ENCODE measurements at regions not wholly inside any gene's neighbourhood (a gene's known extent, or its start where the extent isn't known, plus 50 kb on each side); places are given as distances from the start of the nearest gene placed in this dataset.

DNA sequence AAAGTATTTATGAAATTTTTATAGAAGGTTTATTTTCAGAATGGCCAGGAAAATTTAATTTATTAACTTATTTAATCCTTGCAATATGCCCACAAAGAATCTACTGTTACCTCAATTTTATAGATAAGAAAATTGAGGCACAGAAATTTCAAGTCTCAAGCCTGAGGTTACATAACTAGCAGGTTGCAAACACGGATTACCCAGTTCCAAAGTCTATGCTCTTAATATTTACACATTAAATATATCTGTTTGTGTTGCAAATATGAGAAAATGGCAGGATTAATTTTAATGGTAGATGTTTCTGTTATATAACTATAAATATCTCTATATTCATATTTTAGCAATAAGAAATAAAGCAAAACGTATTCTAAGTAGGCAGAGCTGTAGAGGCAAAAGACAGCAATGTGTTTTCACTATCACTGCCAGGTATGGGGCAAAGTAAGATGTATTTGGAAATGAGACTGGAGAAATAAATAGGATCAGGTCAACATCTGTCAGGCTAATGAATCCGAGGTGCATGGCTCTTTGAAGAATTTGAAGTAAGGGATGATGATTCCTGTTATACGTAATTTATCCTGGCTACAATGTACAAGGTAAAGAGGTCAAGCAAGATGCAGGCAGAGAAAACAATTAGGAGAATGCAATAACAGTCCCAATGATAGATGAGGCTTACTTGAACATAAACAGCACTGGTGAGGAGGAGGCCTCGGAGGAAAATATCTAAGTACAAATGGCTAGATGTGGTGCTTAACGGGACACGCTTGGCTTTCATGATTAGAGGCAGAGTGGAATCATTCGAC lies 354.1 kb upstream of the VSTM2A start (continued):
- TF ChIP-seq PHF8 (conservative IDR thresholded peaks at IDR 0.05; ENCODE audit: low read depth, low read length), result no peak
- TF ChIP-seq, protein P1, sequence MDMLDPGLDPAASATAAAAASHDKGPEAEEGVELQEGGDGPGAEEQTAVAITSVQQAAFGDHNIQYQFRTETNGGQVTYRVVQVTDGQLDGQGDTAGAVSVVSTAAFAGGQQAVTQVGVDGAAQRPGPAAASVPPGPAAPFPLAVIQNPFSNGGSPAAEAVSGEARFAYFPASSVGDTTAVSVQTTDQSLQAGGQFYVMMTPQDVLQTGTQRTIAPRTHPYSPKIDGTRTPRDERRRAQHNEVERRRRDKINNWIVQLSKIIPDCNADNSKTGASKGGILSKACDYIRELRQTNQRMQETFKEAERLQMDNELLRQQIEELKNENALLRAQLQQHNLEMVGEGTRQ (IDR thresholded peaks at IDR 0.05; ENCODE audit: low read length), result no peak
- TF ChIP-seq HDAC6 (IDR thresholded peaks at IDR 0.05; ENCODE audit: low read depth, low read length), result no peak
- TF ChIP-seq, protein P2, sequence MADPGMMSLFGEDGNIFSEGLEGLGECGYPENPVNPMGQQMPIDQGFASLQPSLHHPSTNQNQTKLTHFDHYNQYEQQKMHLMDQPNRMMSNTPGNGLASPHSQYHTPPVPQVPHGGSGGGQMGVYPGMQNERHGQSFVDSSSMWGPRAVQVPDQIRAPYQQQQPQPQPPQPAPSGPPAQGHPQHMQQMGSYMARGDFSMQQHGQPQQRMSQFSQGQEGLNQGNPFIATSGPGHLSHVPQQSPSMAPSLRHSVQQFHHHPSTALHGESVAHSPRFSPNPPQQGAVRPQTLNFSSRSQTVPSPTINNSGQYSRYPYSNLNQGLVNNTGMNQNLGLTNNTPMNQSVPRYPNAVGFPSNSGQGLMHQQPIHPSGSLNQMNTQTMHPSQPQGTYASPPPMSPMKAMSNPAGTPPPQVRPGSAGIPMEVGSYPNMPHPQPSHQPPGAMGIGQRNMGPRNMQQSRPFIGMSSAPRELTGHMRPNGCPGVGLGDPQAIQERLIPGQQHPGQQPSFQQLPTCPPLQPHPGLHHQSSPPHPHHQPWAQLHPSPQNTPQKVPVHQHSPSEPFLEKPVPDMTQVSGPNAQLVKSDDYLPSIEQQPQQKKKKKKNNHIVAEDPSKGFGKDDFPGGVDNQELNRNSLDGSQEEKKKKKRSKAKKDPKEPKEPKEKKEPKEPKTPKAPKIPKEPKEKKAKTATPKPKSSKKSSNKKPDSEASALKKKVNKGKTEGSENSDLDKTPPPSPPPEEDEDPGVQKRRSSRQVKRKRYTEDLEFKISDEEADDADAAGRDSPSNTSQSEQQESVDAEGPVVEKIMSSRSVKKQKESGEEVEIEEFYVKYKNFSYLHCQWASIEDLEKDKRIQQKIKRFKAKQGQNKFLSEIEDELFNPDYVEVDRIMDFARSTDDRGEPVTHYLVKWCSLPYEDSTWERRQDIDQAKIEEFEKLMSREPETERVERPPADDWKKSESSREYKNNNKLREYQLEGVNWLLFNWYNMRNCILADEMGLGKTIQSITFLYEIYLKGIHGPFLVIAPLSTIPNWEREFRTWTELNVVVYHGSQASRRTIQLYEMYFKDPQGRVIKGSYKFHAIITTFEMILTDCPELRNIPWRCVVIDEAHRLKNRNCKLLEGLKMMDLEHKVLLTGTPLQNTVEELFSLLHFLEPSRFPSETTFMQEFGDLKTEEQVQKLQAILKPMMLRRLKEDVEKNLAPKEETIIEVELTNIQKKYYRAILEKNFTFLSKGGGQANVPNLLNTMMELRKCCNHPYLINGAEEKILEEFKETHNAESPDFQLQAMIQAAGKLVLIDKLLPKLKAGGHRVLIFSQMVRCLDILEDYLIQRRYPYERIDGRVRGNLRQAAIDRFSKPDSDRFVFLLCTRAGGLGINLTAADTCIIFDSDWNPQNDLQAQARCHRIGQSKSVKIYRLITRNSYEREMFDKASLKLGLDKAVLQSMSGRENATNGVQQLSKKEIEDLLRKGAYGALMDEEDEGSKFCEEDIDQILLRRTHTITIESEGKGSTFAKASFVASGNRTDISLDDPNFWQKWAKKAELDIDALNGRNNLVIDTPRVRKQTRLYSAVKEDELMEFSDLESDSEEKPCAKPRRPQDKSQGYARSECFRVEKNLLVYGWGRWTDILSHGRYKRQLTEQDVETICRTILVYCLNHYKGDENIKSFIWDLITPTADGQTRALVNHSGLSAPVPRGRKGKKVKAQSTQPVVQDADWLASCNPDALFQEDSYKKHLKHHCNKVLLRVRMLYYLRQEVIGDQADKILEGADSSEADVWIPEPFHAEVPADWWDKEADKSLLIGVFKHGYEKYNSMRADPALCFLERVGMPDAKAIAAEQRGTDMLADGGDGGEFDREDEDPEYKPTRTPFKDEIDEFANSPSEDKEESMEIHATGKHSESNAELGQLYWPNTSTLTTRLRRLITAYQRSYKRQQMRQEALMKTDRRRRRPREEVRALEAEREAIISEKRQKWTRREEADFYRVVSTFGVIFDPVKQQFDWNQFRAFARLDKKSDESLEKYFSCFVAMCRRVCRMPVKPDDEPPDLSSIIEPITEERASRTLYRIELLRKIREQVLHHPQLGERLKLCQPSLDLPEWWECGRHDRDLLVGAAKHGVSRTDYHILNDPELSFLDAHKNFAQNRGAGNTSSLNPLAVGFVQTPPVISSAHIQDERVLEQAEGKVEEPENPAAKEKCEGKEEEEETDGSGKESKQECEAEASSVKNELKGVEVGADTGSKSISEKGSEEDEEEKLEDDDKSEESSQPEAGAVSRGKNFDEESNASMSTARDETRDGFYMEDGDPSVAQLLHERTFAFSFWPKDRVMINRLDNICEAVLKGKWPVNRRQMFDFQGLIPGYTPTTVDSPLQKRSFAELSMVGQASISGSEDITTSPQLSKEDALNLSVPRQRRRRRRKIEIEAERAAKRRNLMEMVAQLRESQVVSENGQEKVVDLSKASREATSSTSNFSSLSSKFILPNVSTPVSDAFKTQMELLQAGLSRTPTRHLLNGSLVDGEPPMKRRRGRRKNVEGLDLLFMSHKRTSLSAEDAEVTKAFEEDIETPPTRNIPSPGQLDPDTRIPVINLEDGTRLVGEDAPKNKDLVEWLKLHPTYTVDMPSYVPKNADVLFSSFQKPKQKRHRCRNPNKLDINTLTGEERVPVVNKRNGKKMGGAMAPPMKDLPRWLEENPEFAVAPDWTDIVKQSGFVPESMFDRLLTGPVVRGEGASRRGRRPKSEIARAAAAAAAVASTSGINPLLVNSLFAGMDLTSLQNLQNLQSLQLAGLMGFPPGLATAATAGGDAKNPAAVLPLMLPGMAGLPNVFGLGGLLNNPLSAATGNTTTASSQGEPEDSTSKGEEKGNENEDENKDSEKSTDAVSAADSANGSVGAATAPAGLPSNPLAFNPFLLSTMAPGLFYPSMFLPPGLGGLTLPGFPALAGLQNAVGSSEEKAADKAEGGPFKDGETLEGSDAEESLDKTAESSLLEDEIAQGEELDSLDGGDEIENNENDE (IDR thresholded peaks at IDR 0.05; ENCODE audit: insufficient replicate concordance, low read length), result no peak
- no peak for TF ChIP-seq CBX8 (IDR thresholded peaks at IDR 0.05; ENCODE audit: borderline replicate concordance, low read depth, low read length)
- no peak for TF ChIP-seq MAFK (IDR thresholded peaks at IDR 0.05; ENCODE audit: low read depth, low read length)
- TF ChIP-seq SP1 (IDR thresholded peaks at IDR 0.05; ENCODE audit: low read depth, low read length), result no peak
- no peak for TF ChIP-seq EGR1 (IDR thresholded peaks at IDR 0.05; ENCODE audit: borderline replicate concordance, low read depth, low read length)

Data from H1 (cell line).